ENCODE measurements at regions not wholly inside any gene's neighbourhood (a gene's known extent, or its start where the extent isn't known, plus 50 kb on each side); places are given as distances from the start of the nearest gene placed in this dataset.

- no peaks in the 10 kb centered on the region for H3K36me3 Mint-ChIP-seq (ENCODE audit: insufficient read depth in 1 of 3, low read depth in 3 of 3)
- TF ChIP-seq CTCF (conservative IDR thresholded peaks at IDR 0.05): no peak
- Histone ChIP-seq H3K79me1 (ENCODE audit: insufficient read depth, low read depth, low read length, poor library complexity, severe bottlenecking) (no peaks in the 10 kb centered on the region), H3K4ac (ENCODE audit: low read depth, low read length) (no peak overlapping the region), H3K4me1 (ENCODE audit: insufficient read depth, low read length) (peaks cover 5% of the 10 kb centered on the region), H2BK12ac (ENCODE audit: insufficient read length, low read depth, low read length) (no peak overlapping the region), H4K5ac (ENCODE audit: insufficient read length, low read depth, low read length) (no peak overlapping the region), H2AFZ (ENCODE audit: low read length) (no peak overlapping the region), H3K23me2 (ENCODE audit: insufficient read length, low read depth, low read length, poor library complexity, severe bottlenecking) (no peaks in the 10 kb centered on the region), H3K9me3 (ENCODE audit: control insufficient read depth, low read depth, low read length) (no peaks in the 10 kb centered on the region), H3K23ac (ENCODE audit: insufficient read length, low read depth, low read length) (no peak overlapping the region), H2BK120ac (ENCODE audit: low read depth, low read length, poor library complexity, severe bottlenecking) (no peak overlapping the region), H2AK5ac (ENCODE audit: insufficient read length, low read length) (no peak overlapping the region), H4K20me1 (ENCODE audit: control insufficient read depth, insufficient read depth, insufficient read length) (no peaks in the 10 kb centered on the region), H4K91ac (ENCODE audit: insufficient read length, low read depth, low read length) (no peak overlapping the region), H3T11ph (ENCODE audit: low read length) (no peak overlapping the region), H3K4me2 (ENCODE audit: insufficient read depth, insufficient read length, low read length) (no peak overlapping the region), H4K8ac (replicated peaks; ENCODE audit: insufficient read length, low read depth, low read length) (no peak overlapping the region), H3K14ac (ENCODE audit: insufficient read depth, low read length) (no peak overlapping the region), H3K18ac (ENCODE audit: insufficient read length, low read depth, low read length) (no peak overlapping the region), H2BK5ac (ENCODE audit: insufficient read length, low read length) (no peak overlapping the region), H3K79me2 (ENCODE audit: insufficient read depth, low read length) (no peaks in the 10 kb centered on the region), H3K27ac (ENCODE audit: insufficient read length, low read depth, low read length) (no peak overlapping the region), H2BK15ac (ENCODE audit: low read depth, low read length) (no peak overlapping the region), H2BK20ac (ENCODE audit: low read depth, low read length, poor library complexity, severe bottlenecking) (no peak overlapping the region), H3K9ac (ENCODE audit: extremely low read depth, insufficient read length, low read length) (no peak overlapping the region), H3K27me3 (ENCODE audit: insufficient read depth, low read length) (no peaks in the 10 kb centered on the region), H3K56ac (ENCODE audit: insufficient read length, low read depth, low read length) (no peak overlapping the region)
- no peak for DNase-seq
- H3K9me3 Mint-ChIP-seq: no peaks in the 10 kb centered on the region
- peaks cover 14 to 22% of the 10 kb centered on the region in 2 experiments for H3K4me1 Mint-ChIP-seq
- no peak overlapping the region for H3K4me3 Mint-ChIP-seq
- WGBS (ENCODE audit: extremely low coverage, insufficient read length, low lambda C conversion rate): no CpG with 5 or more reads among the region's 2 CpGs
- peaks cover 2% of the 10 kb centered on the region; the same call in 1 of the 2 replicates for H3K27me3 Mint-ChIP-seq (ENCODE audit: low read depth)
- H3K27ac Mint-ChIP-seq: no peak overlapping the region
Measured at GRCh38 chr2:16161085-16161565, 220.8 kb downstream of the MYCN start.

All from H9 (cell line).